Stimulated activated CD8-positive, alpha-beta memory T cell treated with anti-CD3 and anti-CD28 coated beads, Interleukin-2, amount 100 ng/mL, for 48 hours (primary cell): ENCODE measurements at regions not wholly inside any gene's neighbourhood (a gene's known extent, or its start where the extent isn't known, plus 50 kb on each side); places are given as distances from the start of the nearest gene placed in this dataset.
"Not testable (repeated sequence)": the region's sequence is repeated elsewhere in the genome, so short reads cannot be mapped to it uniquely, and the experiment has no call there.

Source experiments
- DNase-seq, 2 donors: peaks; one replicate each; pipeline ENCODE4 v3.0.0-alpha.2; 2020; ENCODE audit warnings: low read depth in 2 of 2

GRCh38 chr11:81203876-81204275, 1529.8 kb downstream of the FAM181B start:
- no peak for DNase-seq

GRCh38 chr11:81197396-81197795, 1536.3 kb downstream of the FAM181B start:
- no peak for DNase-seq

GRCh38 chr11:81192516-81192915, 1541.1 kb downstream of the FAM181B start:
- no peak for DNase-seq

- no peak for DNase-seq
These were observed 1543.1 kb downstream of the FAM181B start for GRCh38 chr11:81190546-81190945.

- not testable (repeated sequence) for DNase-seq
These were observed 1546.6 kb downstream of the FAM181B start for GRCh38 chr11:81187033-81187432.

- DNase-seq: no peak
These were observed 1558.9 kb downstream of the FAM181B start for GRCh38 chr11:81174646-81175330.

GRCh38 chr11:81165164-81165563, 1568.5 kb downstream of the FAM181B start:
- no peak for DNase-seq

- no peak for DNase-seq
These were observed 1573.8 kb downstream of the FAM181B start for GRCh38 chr11:81159900-81160299.

- no peak for DNase-seq
These were observed 1598.1 kb downstream of the FAM181B start for GRCh38 chr11:81135570-81135969.

- no peak for DNase-seq
These were observed 1604.0 kb downstream of the FAM181B start for GRCh38 chr11:81129618-81130017.

GRCh38 chr11:81112718-81113117, 1620.9 kb downstream of the FAM181B start:
- DNase-seq: no peak

- no peak for DNase-seq
These were observed 1629.6 kb downstream of the FAM181B start for GRCh38 chr11:81104051-81104450.

GRCh38 chr11:81098471-81098870, 1635.2 kb downstream of the FAM181B start:
- DNase-seq: no peak

GRCh38 chr11:81092522-81092921, 1641.1 kb downstream of the FAM181B start:
- no peak for DNase-seq

- DNase-seq: no peak
These were observed 1644.4 kb downstream of the FAM181B start for GRCh38 chr11:81089242-81089641.

- no peak for DNase-seq
These were observed 1639.6 kb upstream of the TENM4 start for GRCh38 chr11:81080476-81080875.

- no peak for DNase-seq
These were observed 1631.4 kb upstream of the TENM4 start for GRCh38 chr11:81072273-81072672.

- DNase-seq: no peak
These were observed 1630.8 kb upstream of the TENM4 start for GRCh38 chr11:81071606-81072005.

- DNase-seq: no peak
These were observed 1630.1 kb upstream of the TENM4 start for GRCh38 chr11:81070948-81071347.

- DNase-seq: no peak
These were observed 1618.5 kb upstream of the TENM4 start for GRCh38 chr11:81059356-81059755.

- DNase-seq: no peak
These were observed 1611.7 kb upstream of the TENM4 start for GRCh38 chr11:81052344-81053158.

- DNase-seq: no peak
These were observed 1599.2 kb upstream of the TENM4 start for GRCh38 chr11:81039916-81040524.
